Psoas muscle (tissue), 7 donors: ENCODE measurements at regions not wholly inside any gene's neighbourhood (a gene's known extent, or its start where the extent isn't known, plus 50 kb on each side); places are given as distances from the start of the nearest gene placed in this dataset.

Experiments used
- ATAC-seq, 4 donors: fragments of 200-7000 bp; cut with Tn5 transposase; one replicate each; pipeline ENCODE4 v1.9.1; 2020; ENCODE audit warnings: moderate library complexity in 3 of 4, mild to moderate bottlenecking in 2 of 4
- DNase-seq, 2 donors: peaks; one replicate each; pipeline ENCODE4 v3.0.0-alpha.2; 2020
- H3K27ac ChIP-seq: fragments of 200-600 bp; one replicate; pipeline ENCODE4 v1.8.0; 2022
- H3K27me3 ChIP-seq, 3 donors: fragments of 200-600 bp in 1 of 3; one replicate each; pipeline versions ENCODE4 v1.6.1 to v1.8.0; 2013 to 2022; ENCODE audit warnings: low read length in 2 of 3, mild to moderate bottlenecking in 2 of 3, moderate library complexity in 1 of 3; ENCODE audit not compliant: insufficient read depth in 3 of 3
- H3K36me3 ChIP-seq, 2 donors: fragments of 200-600 bp in 1 of 2; one replicate each; pipeline versions ENCODE4 v1.6.1 to v1.8.0; 2013 to 2022; ENCODE audit warnings: low read depth in 1 of 2, mild to moderate bottlenecking in 1 of 2, moderate library complexity in 1 of 2; ENCODE audit not compliant: insufficient read depth in 1 of 2
- H3K4me1 ChIP-seq: fragments of 200-600 bp; one replicate; pipeline ENCODE4 v1.8.0; 2022
- H3K4me3 ChIP-seq: fragments of 200-600 bp; one replicate; pipeline ENCODE4 v1.8.0; 2022; ENCODE audit warnings: mild to moderate bottlenecking
- H3K9me3 ChIP-seq: fragments of 200-600 bp; one replicate; pipeline ENCODE4 v1.8.0; 2022
- CTCF ChIP-seq: fragments of 200-600 bp; IDR thresholded peaks from one replicate; pipeline ENCODE4 v1.8.0; 2022; ENCODE audit warnings: antibody characterized with exemption
- WGBS, 3 donors: extraction: QIAGEN DNeasy Blood & Tissue Kit; methylation state at CpG; one replicate each; pipeline versions ENCODE4 v1.1.6 to v1.1.7; 2013; 5-methylcytosine and 5-hydroxymethylcytosine counted together
- intact Hi-C, 2 donors: fragments of 100-400 bp; cut with DNase I; formaldehyde crosslinking; loops; one replicate each; pipeline versions ENCODE4 v1.11.0 to v1.14.2; 2022
- donor health status: healthy with polysubstance abuse.
- donor health status: DM: no; HTN: no; CAD: no; lungs with moderate emphysema.
- donor health status: Bipolar disorder and iron deficiency.
- donor health status: healthy.
- donor health status: DM: yes; HTN: yes; CAD: no.
- donor health status: DM: no; HTN: no; CAD: no.
- donor health status: DM: yes; HTN: yes; CAD: no.

- DNase-seq (no peak), ATAC-seq (no peak)
- Histone ChIP-seq H3K27ac (no peak overlapping the region), H3K36me3 (no peaks in the 10 kb centered on the region), H3K4me3 (no peak overlapping the region), H3K9me3 (no peaks in the 10 kb centered on the region), H3K27me3 (no peaks in the 10 kb centered on the region), H3K4me1 (no peaks in the 10 kb centered on the region)
- 88 to 90% (median 89%) methylated on average over 1 of the region's 1 CpG for WGBS, 3 donors
- no peak for TF ChIP-seq CTCF
- intact Hi-C loops, result no loop called here
These were observed 407.1 kb upstream of the SOX11 start for GRCh38 chr2:5285061-5285460.

- no peak for DNase-seq
- intact Hi-C loops, result no loop called here
- no peak overlapping the region for H3K27ac ChIP-seq
- WGBS, 3 donors, result 68 to 80% (median 70%) methylated on average over 8 of the region's 8 CpGs
- no peak overlapping the region for H3K4me3 ChIP-seq
- H3K36me3 ChIP-seq, result no peaks in the 10 kb centered on the region
- no peak for ATAC-seq
- no peaks in the 10 kb centered on the region for H3K9me3 ChIP-seq
- H3K4me1 ChIP-seq, result no peaks in the 10 kb centered on the region
- no peaks in the 10 kb centered on the region for H3K27me3 ChIP-seq
- no peak for TF ChIP-seq CTCF
These were observed 406.1 kb upstream of the SOX11 start for GRCh38 chr2:5285872-5286769.

- DNase-seq (no peak), ATAC-seq (no peak)
- intact Hi-C loops, result no loop called here
- Histone ChIP-seq H3K4me3 (no peak overlapping the region), H3K27ac (no peak overlapping the region), H3K27me3 (no peaks in the 10 kb centered on the region), H3K4me1 (no peaks in the 10 kb centered on the region), H3K9me3 (no peaks in the 10 kb centered on the region), H3K36me3 (no peaks in the 10 kb centered on the region)
- WGBS, 3 donors, result 64 to 78% (median 71%) methylated on average over 5 of the region's 5 CpGs
- no peak for TF ChIP-seq CTCF
These were observed 404.4 kb upstream of the SOX11 start for GRCh38 chr2:5287558-5288334.

GRCh38 chr2:5290900-5291546 is 401.2 kb upstream of the SOX11 start:
- WGBS, 3 donors, result 42 to 46% (median 44%) methylated on average over 2 of the region's 2 CpGs
- ATAC-seq (no peak), DNase-seq (no peak)
- intact Hi-C loops, result no loop called here
- H3K36me3 ChIP-seq, result no peaks in the 10 kb centered on the region
- no peak for TF ChIP-seq CTCF
- no peaks in the 10 kb centered on the region for H3K27me3 ChIP-seq
- H3K9me3 ChIP-seq, result no peaks in the 10 kb centered on the region
- H3K4me3 ChIP-seq, result no peak overlapping the region
- no peak overlapping the region for H3K27ac ChIP-seq
- H3K4me1 ChIP-seq, result no peaks in the 10 kb centered on the region
